ENCODE measurements at regions not wholly inside any gene's neighbourhood (a gene's known extent, or its start where the extent isn't known, plus 50 kb on each side); places are given as distances from the start of the nearest gene placed in this dataset.

DNA sequence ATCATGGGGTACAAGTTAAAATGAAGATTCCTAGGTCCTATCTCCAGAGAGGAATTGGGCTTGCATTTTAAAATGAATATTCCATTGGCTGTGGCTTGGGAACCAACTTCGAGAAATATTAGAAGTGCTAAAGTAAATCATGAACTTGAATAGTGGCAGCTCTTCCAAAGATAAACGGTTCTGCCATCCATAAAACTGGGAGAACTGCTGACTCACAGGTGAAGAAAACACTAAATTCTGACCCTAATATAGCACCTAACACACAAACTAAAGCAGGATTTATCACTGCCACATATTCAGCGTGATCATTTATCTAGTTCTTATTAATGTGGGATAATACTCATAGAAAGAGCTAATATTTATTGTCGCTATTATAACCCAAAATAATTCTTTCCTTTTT, 508.1 kb upstream of the ID4 start:
- no peak for TF ChIP-seq GATA2 (IDR thresholded peaks at IDR 0.05; ENCODE audit: low read depth, low read length)
- no peak for TF ChIP-seq GATA3 (IDR thresholded peaks at IDR 0.05; ENCODE audit: low read depth, low read length)

GRCh38 chr6:19331089-19331488, 506.1 kb upstream of the ID4 start:
- TF ChIP-seq GATA3 (IDR thresholded peaks at IDR 0.05; ENCODE audit: low read depth, low read length) (no peak), GATA2 (IDR thresholded peaks at IDR 0.05; ENCODE audit: low read depth, low read length) (no peak)

- no peak for TF ChIP-seq GATA2 (IDR thresholded peaks at IDR 0.05; ENCODE audit: low read depth, low read length)
- no peak for TF ChIP-seq GATA3 (IDR thresholded peaks at IDR 0.05; ENCODE audit: low read depth, low read length)
These were observed 504.2 kb upstream of the ID4 start for GRCh38 chr6:19332806-19333460.

GRCh38 chr6:19333936-19334335, 503.2 kb upstream of the ID4 start:
- TF ChIP-seq GATA3 (IDR thresholded peaks at IDR 0.05; ENCODE audit: low read depth, low read length): no peak
- no peak for TF ChIP-seq GATA2 (IDR thresholded peaks at IDR 0.05; ENCODE audit: low read depth, low read length)

DNA sequence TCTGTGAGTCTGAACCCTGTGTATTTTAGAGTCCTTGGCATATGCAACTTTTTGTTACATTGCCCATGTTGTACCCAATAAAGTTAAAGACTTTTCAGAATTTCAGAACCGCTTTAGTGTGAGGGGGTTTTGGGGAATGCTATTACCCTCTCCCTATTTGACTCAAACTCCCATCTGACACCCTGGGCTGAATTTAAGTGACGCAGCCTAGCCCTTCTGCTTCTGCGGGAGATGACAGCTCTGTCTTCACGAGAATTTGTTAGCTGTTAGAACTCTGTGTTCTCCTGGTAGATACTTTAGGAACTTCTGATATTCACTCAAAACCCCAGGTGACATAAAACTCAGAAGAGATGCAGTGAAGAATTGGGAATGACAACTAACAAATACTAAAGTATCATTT, 500.6 kb upstream of the ID4 start:
- TF ChIP-seq GATA2 (IDR thresholded peaks at IDR 0.05; ENCODE audit: low read depth, low read length) (no peak), GATA3 (IDR thresholded peaks at IDR 0.05; ENCODE audit: low read depth, low read length) (no peak)

DNA sequence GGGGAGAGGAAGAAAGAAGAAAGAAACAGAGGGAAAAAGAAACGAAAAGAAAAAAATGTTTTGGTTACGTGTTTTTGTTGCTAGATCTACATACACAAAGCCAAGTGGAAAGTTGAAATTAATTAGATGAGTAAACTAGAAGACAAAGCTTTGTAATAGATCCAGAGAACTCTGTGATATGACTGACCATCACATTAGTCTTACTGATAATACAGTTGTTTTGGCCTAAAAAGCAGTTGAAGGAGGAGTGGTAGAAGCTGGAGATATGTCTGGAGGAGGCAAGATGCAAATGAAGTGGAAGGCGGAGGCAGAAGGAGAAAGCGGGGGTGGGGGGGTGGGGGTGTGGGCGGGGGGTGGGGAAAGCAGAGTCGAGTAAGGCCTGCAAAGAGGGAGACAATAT, 500.1 kb upstream of the ID4 start:
- TF ChIP-seq GATA3 (IDR thresholded peaks at IDR 0.05; ENCODE audit: low read depth, low read length) (no peak), GATA2 (IDR thresholded peaks at IDR 0.05; ENCODE audit: low read depth, low read length) (no peak)

GRCh38 chr6:19342616-19343015, 494.6 kb upstream of the ID4 start:
- TF ChIP-seq GATA2 (IDR thresholded peaks at IDR 0.05; ENCODE audit: low read depth, low read length): no peak
- no peak for TF ChIP-seq GATA3 (IDR thresholded peaks at IDR 0.05; ENCODE audit: low read depth, low read length)

- no peak for TF ChIP-seq GATA3 (IDR thresholded peaks at IDR 0.05; ENCODE audit: low read depth, low read length)
- no peak for TF ChIP-seq GATA2 (IDR thresholded peaks at IDR 0.05; ENCODE audit: low read depth, low read length)
These were observed 487.7 kb upstream of the ID4 start for GRCh38 chr6:19349429-19349828.

DNA sequence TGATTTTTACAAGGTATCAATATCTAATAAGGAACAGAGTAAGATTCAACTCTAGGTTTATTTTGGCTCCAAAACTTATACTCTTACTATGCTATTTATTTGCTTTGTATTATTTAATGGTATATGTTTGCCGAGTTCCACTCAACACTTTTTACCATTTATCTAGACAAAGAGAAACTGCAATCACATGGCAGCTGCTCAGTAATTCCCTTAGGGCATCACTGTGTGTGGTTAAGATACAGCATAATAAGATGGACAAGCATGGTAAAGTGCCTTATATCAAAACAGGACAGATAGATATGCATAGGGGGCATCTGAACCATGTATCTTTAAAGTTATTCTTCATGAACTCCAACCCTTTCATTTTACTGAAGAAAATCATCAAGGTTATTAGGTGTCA, 483.0 kb upstream of the ID4 start:
- peak; percentile 46; the same call in 1 of the 2 replicates for TF ChIP-seq GATA2 (IDR thresholded peaks at IDR 0.05; ENCODE audit: low read depth, low read length)
- TF ChIP-seq GATA3 (IDR thresholded peaks at IDR 0.05; ENCODE audit: low read depth, low read length): peak; percentile 73

DNA sequence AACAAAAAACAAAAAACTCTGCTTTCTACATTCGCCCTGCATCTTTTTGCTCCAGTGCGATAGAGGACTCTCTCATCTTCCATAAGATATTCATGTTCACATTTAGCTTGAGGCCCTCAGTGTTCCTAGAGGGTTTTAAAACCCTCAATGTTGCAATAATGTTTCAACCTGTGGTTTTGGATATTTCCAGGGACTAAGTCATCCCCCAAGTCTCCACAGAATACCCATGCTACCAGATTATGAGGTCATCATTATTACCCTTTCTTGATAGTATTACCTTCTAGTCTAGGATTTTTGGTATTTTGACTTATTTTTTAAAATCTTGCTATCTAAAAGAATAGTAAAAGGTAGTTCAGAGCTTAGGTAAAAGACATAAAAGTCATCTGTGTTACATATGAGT, 480.5 kb upstream of the ID4 start:
- TF ChIP-seq GATA3 (IDR thresholded peaks at IDR 0.05; ENCODE audit: low read depth, low read length) (no peak), GATA2 (IDR thresholded peaks at IDR 0.05; ENCODE audit: low read depth, low read length) (no peak)

- TF ChIP-seq GATA2 (IDR thresholded peaks at IDR 0.05; ENCODE audit: low read depth, low read length) (no peak), GATA3 (IDR thresholded peaks at IDR 0.05; ENCODE audit: low read depth, low read length) (no peak)
These were observed 474.8 kb upstream of the ID4 start for GRCh38 chr6:19362396-19362795.

GRCh38 chr6:19368511-19368910, 468.7 kb upstream of the ID4 start:
- TF ChIP-seq GATA2 (IDR thresholded peaks at IDR 0.05; ENCODE audit: low read depth, low read length) (no peak), GATA3 (IDR thresholded peaks at IDR 0.05; ENCODE audit: low read depth, low read length) (no peak)

DNA sequence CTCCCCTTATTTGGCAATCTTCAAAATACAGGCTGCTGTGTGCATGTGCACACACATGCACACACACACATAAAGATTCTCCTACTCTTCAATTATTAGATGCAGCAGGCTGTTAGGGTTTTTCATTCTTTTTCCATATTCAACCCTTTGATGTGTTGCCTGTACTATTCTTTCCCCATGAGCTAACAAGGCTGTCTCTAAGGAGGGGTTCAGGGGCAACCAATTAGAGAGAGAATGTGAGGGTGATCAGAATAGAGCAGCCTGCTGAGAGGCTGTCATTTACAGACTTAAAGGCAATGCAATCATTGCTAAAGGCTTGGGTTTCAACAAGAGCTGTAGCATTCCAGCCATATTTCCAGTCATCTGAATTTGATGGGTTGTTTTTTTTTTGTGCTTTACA, 467.4 kb upstream of the ID4 start:
- TF ChIP-seq GATA3 (IDR thresholded peaks at IDR 0.05; ENCODE audit: low read depth, low read length) (no peak), GATA2 (IDR thresholded peaks at IDR 0.05; ENCODE audit: low read depth, low read length) (no peak)

DNA sequence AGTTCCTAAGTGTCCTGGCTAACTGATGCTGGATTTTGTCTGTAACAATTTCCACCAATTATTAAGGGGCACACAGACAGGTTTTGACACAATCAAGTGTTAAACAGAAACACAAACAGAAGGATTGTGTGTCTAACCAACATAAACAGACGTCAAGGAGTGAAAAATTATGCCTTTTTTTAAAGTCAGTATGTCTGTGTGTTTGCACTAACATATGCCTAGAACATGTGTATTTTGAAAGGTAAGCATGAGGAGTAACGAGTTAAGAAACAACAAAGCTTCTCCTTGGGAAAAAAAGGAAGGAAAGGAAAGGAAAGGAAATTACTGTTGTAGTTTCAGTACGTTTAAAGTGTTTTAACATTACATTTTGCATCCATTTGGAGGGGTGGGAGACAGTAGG, 466.3 kb upstream of the ID4 start:
- TF ChIP-seq GATA2 (IDR thresholded peaks at IDR 0.05; ENCODE audit: low read depth, low read length) (no peak), GATA3 (IDR thresholded peaks at IDR 0.05; ENCODE audit: low read depth, low read length) (no peak)

GRCh38 chr6:19375613-19376012, 461.6 kb upstream of the ID4 start:
- TF ChIP-seq GATA3 (IDR thresholded peaks at IDR 0.05; ENCODE audit: low read depth, low read length): no peak
- no peak for TF ChIP-seq GATA2 (IDR thresholded peaks at IDR 0.05; ENCODE audit: low read depth, low read length)

GRCh38 chr6:19377722-19378121, 459.4 kb upstream of the ID4 start:
- no peak for TF ChIP-seq GATA2 (IDR thresholded peaks at IDR 0.05; ENCODE audit: low read depth, low read length)
- no peak for TF ChIP-seq GATA3 (IDR thresholded peaks at IDR 0.05; ENCODE audit: low read depth, low read length)
